Kidney glomerular epithelial cell (primary cell): ENCODE measurements at regions not wholly inside any gene's neighbourhood (a gene's known extent, or its start where the extent isn't known, plus 50 kb on each side); places are given as distances from the start of the nearest gene placed in this dataset.
"Not testable (repeated sequence)": the region's sequence is repeated elsewhere in the genome, so short reads cannot be mapped to it uniquely, and the experiment has no call there.

Experiments used
- DNase-seq: peaks from one replicate; lab custom pipeline; 2025; lab: John Stamatoyannopoulos, UW

GRCh38 chr11:112714340-112714739 lies 246.9 kb upstream of the NCAM1 start:
- not testable (repeated sequence) for DNase-seq

DNA sequence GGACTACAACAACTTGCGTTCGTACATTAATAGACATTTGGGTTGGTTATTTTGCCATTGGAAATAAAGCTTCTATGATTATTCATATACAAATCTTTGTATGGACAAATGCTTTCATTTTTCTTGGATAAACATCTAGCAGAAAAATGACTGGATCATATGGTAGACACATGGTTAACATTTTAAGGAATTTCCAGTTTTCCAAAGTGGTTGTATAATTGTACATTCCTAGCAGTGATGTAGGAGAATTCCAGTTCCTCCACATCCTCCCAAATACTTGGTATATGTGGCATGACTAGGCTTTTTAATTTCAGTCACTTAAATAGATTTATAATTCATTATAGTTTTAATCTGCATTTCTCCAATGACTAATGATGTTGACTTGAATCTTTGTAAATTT lies 246.2 kb upstream of the NCAM1 start:
- no peak for DNase-seq

- no peak for DNase-seq
Observed at GRCh38 chr11:112718483-112718882, 242.7 kb upstream of the NCAM1 start.

GRCh38 chr11:112719736-112720525 lies 241.3 kb upstream of the NCAM1 start:
- DNase-seq = no peak

GRCh38 chr11:112722148-112722547 lies 239.1 kb upstream of the NCAM1 start:
- DNase-seq = no peak

DNA sequence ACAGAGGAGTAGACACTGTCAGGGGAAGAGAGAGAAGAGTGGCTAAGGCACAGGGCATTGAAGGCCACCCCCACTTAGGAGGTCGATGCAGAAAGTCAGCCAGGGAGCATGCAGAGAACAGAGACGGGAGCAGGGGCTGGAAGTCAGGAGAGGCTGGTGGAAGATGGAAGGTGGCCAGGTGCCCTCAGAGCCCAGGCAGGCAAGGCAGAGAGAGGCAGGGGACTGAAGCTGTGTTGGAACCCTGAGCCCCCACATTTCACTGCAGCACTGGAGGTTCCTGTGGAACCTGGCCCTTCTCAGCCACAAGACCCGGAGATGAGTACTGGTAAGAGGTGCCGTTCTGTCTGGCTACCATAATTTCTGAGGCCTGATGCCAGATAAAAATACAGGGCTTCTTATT lies 238.3 kb upstream of the NCAM1 start:
- DNase-seq = no peak

- DNase-seq = no peak
Observed at GRCh38 chr11:112723676-112724495, 237.3 kb upstream of the NCAM1 start.

- no peak for DNase-seq
Observed at GRCh38 chr11:112724496-112724790, 236.8 kb upstream of the NCAM1 start.

DNA sequence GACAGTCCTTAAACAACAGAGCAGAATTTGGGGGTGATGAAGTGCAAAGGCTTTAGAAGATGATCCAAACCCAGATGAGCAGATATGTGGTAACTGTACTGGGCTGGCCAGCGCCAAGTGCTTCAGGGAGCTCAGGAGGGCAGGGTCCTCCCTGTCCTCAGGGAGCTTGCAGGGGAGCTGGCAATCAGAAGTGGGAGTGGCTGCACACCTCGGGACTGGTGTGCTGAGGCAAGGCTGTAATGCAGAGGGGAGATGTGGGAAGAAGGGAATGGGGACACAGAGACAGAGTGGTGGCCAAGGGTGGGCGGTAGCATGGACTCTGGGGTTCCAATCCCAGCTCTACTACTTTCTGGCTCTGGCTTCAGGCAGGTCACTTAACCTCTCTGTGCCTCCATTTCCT lies 235.6 kb upstream of the NCAM1 start:
- DNase-seq = no peak

- DNase-seq = no peak
Observed at GRCh38 chr11:112727341-112727841, 233.8 kb upstream of the NCAM1 start.

DNA sequence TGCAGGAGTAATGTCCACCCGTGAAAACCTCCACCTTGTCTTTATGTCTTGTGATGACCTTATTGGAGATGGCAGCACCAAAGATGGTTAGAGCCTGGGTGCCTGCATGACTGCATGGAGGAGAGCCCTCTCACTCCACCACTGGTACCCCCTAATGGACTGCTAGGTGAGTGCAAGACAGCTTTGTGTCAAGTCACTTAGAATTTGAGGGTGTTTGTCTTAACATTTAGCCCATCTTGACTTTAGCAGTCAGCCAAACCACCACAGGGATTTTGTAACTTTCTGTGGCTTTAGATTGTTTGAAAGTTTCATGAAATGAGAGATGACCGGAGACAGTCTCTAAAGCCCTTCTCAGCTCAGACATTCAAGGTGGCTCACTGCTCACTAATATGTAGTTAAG lies 232.9 kb upstream of the NCAM1 start:
- no peak for DNase-seq

GRCh38 chr11:112728716-112729115 lies 232.5 kb upstream of the NCAM1 start:
- DNase-seq = no peak

GRCh38 chr11:112730591-112730990 lies 230.6 kb upstream of the NCAM1 start:
- no peak for DNase-seq

DNA sequence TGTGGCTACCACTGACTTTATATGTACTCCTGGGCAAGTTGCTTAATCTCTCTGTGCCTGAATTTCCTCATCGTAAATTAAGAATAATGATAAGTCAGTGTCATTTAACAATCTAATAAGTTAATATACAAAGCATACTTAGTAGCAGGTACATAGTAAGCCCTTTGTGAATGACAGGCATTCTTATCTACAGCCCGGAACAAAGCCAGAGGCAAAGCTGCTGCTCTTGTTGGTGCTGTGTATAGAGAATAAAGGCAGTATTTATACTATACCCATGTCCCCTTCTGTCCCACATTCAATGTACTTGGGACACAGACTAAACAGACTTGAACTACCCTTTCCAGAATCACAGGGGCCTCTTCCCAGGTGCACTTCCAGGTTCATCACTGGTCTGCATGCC lies 229.7 kb upstream of the NCAM1 start:
- no peak for DNase-seq

DNA sequence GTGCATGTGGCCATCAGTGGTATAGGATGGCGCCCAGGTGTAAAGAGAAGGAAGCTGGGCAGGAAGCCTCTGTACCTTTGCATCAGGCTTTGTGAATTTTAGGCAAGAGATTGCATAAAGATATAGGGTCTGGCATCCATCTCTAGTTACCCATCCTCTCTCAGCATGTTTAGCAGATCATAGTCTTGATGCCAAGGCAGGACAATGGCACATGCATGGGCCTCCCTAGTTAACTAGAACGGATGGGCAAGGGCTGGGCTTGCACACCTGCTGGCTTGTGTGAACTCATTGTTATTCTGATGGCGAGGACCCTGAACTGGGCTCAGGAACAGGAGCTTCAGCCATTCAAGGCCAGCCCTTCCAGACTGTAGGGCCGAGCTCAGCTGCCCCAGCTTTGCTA lies 229.2 kb upstream of the NCAM1 start:
- no peak for DNase-seq

- peak; percentile 18 for DNase-seq
Observed at GRCh38 chr11:112734207-112734606, 227.0 kb upstream of the NCAM1 start.

GRCh38 chr11:112735470-112735869 lies 225.8 kb upstream of the NCAM1 start:
- DNase-seq = no peak

- DNase-seq = no peak
Observed at GRCh38 chr11:112744041-112744440, 217.2 kb upstream of the NCAM1 start.

DNA sequence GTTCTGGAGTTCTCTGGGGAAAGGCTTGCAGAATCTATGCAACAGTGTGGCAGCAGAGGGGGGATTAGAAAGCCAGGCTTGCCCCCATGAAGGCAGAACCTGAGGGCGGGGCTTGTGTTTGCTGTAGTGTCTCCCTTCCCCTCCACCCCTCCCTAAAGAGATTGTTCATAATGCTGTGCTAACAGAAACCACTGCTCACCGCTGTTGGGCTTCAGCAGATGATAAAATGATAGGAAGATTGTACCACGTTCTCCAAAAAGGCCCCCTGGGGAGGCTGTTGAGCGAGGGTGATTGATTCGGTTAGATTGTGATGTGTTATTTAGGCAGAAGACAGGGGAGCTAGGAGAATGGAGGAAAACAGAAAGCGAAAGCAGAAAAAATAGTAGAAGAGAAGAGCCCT lies 215.2 kb upstream of the NCAM1 start:
- no peak for DNase-seq

DNA sequence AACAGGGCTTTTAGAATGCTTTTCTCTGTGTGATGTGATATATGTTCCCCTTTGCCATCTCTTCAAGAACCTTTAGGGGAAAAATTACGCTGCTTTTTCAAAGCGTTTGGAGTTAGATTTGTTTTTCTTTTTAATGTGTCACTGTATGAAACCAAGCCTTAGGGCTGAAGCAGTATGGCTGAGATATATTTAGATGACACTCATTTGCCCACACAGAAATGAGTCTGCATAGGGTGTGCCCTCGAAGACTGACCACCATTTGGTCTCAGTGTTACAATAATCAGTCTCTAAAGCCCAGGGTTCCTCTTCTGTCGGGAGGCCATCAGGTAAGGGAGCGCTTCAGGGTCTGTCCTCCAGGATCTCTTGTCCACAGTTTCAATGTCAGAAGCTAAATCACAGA lies 213.0 kb upstream of the NCAM1 start:
- no peak for DNase-seq

- no peak for DNase-seq
Observed at GRCh38 chr11:112748713-112749543, 212.3 kb upstream of the NCAM1 start.

GRCh38 chr11:112751329-112751728 lies 209.9 kb upstream of the NCAM1 start:
- DNase-seq = no peak

GRCh38 chr11:112751772-112752171 lies 209.4 kb upstream of the NCAM1 start:
- DNase-seq = no peak
